IMR-90 (cell line): ENCODE measurements at regions not wholly inside any gene's neighbourhood (a gene's known extent, or its start where the extent isn't known, plus 50 kb on each side); places are given as distances from the start of the nearest gene placed in this dataset.

Experiments
- ATAC-seq: fragments of 200-7000 bp; cut with Tn5 transposase; 2 replicates; pipeline ENCODE4 v1.9.1; 2020; ENCODE audit warnings: low read depth, mild to moderate bottlenecking, moderate library complexity
- BruUV-seq: library from RNA; stranded (reverse); fragments of 400-500 nt; replicated peaks from 2 replicates; lab custom pipeline; 2021; lab: Mats Ljungman, UMichigan
- CTCF ChIA-PET: fragments of 300-600 bp; formaldehyde crosslinking; extraction: SDS; loops from one replicate; lab custom pipeline; 2021; ENCODE audit warnings: antibody characterized with exemption; lab: Yijun Ruan, JAX
- POLR2A ChIA-PET: fragments of 300-600 bp; sonication (Branson Sonifier 250); formaldehyde crosslinking; loops from one replicate; lab custom pipeline; 2022; ENCODE audit warnings: antibody characterized with exemption; ENCODE audit not compliant: unreplicated experiment; lab: Charles Lee
- DNase-seq: peaks from one replicate; pipeline ENCODE4 v3.0.0; 2013
- H2AFZ ChIP-seq: replicated peaks from 2 replicates; pipeline ENCODE3; 2013; ENCODE audit warnings: low read length, mild to moderate bottlenecking; ENCODE audit not compliant: poor library complexity
- H2AK5ac ChIP-seq: 2 replicates; pipeline ENCODE4 v1.6.1; 2013; ENCODE audit warnings: low read depth, low read length, inconsistent platforms
- H2AK9ac ChIP-seq: replicated peaks from 2 replicates; pipeline ENCODE3; 2013; ENCODE audit warnings: mild to moderate bottlenecking, low read depth, low read length, moderate library complexity; ENCODE audit not compliant: poor library complexity
- H2BK120ac ChIP-seq: 2 replicates; pipeline ENCODE4 v1.6.1; 2013; ENCODE audit warnings: low read depth, low read length, inconsistent platforms
- H2BK15ac ChIP-seq: 3 replicates; pipeline ENCODE4 v1.6.1; 2013; ENCODE audit warnings: low read depth, low read length, inconsistent platforms
- H2BK20ac ChIP-seq: 2 replicates; pipeline ENCODE4 v1.6.1; 2013; ENCODE audit warnings: low read depth, mild to moderate bottlenecking, inconsistent platforms, low read length, moderate library complexity
- H2BK5ac ChIP-seq: 2 replicates; pipeline ENCODE4 v1.6.1; 2013; ENCODE audit warnings: mild to moderate bottlenecking, low read depth, low read length, inconsistent platforms; ENCODE audit not compliant: poor library complexity, severe bottlenecking
- H3K14ac ChIP-seq: replicated peaks from 2 replicates; pipeline ENCODE4 v1.6.1; 2013; ENCODE audit warnings: low read depth, low read length, inconsistent platforms
- H3K18ac ChIP-seq: 2 replicates; pipeline ENCODE4 v1.6.1; 2013; ENCODE audit warnings: low read depth, low read length, control low read depth
- H3K23ac ChIP-seq: 2 replicates; pipeline ENCODE4 v1.6.1; 2013; ENCODE audit warnings: low read depth, low read length, inconsistent platforms
- H3K27ac ChIP-seq: 2 replicates; pipeline ENCODE4 v1.5.1; 2013; ENCODE audit warnings: mild to moderate bottlenecking, control low read depth, low read length; ENCODE audit not compliant: insufficient read depth
- H3K27me3 ChIP-seq: 2 replicates; pipeline ENCODE4 v1.6.1; 2013; ENCODE audit warnings: low read length; ENCODE audit not compliant: control insufficient read depth, insufficient read depth
- H3K36me3 ChIP-seq: 2 replicates; pipeline ENCODE4 v1.6.1; 2013; ENCODE audit warnings: low read length, mixed read lengths; ENCODE audit not compliant: control insufficient read depth, insufficient read depth
- H3K4ac ChIP-seq: 2 replicates; pipeline ENCODE4 v1.6.1; 2013; ENCODE audit warnings: low read depth, low read length, inconsistent platforms
- H3K4me1 ChIP-seq: 2 replicates; pipeline ENCODE4 v1.6.1; 2013; ENCODE audit warnings: low read length, mixed read lengths; ENCODE audit not compliant: control insufficient read depth, insufficient read depth
- H3K4me2 ChIP-seq: 2 replicates; pipeline ENCODE4 v1.6.1; 2013; ENCODE audit warnings: low read depth, mild to moderate bottlenecking, control low read depth, low read length, moderate library complexity
- H3K4me3 ChIP-seq: 2 replicates; pipeline ENCODE4 v1.5.1; 2013; ENCODE audit warnings: low read depth, mild to moderate bottlenecking, control low read depth, low read length, moderate library complexity; ENCODE audit not compliant: insufficient read depth
- H3K56ac ChIP-seq: 2 replicates; pipeline ENCODE4 v1.6.1; 2013; ENCODE audit warnings: low read length, inconsistent platforms; ENCODE audit not compliant: insufficient read depth; ENCODE audit errors: extremely low read depth
- H3K79me1 ChIP-seq, 2 experiments: 2 replicates each; pipeline ENCODE4 v1.6.1; 2013; ENCODE audit warnings: low read length in 2 of 2, inconsistent platforms in 1 of 2, low read depth in 1 of 2
- H3K9ac ChIP-seq: 2 replicates; pipeline ENCODE4 v1.6.1; 2013; ENCODE audit warnings: low read depth, low read length, control low read depth
- H3K9me1 ChIP-seq: 2 replicates; pipeline ENCODE4 v1.6.1; 2013; ENCODE audit warnings: low read length, inconsistent platforms; ENCODE audit not compliant: insufficient read depth
- H3K9me3 ChIP-seq: 2 replicates; pipeline ENCODE4 v1.6.1; 2013; ENCODE audit warnings: low read length; ENCODE audit not compliant: control insufficient read depth, insufficient read depth
- H4K20me1 ChIP-seq: 2 replicates; pipeline ENCODE4 v1.6.1; 2013; ENCODE audit warnings: low read length, inconsistent platforms; ENCODE audit not compliant: insufficient read depth
- H4K5ac ChIP-seq: 2 replicates; pipeline ENCODE4 v1.6.1; 2013; ENCODE audit warnings: mild to moderate bottlenecking, low read depth, low read length, control low read depth
- H4K8ac ChIP-seq, 2 experiments: 2 replicates each; pipeline ENCODE4 v1.6.1; 2013; ENCODE audit warnings: low read depth in 2 of 2, low read length in 2 of 2, control low read depth in 1 of 2, inconsistent platforms in 1 of 2
- H4K91ac ChIP-seq: 2 replicates; pipeline ENCODE4 v1.6.1; 2013; ENCODE audit warnings: low read depth, low read length, inconsistent platforms; ENCODE audit not compliant: insufficient read depth
- CEBPB ChIP-seq: IDR thresholded peaks from 2 replicates; pipeline ENCODE4 v1.6.1; 2012; ENCODE audit warnings: low read depth, low read length, improper control_type of control experiment
- CTCF ChIP-seq: conservative IDR thresholded peaks from 2 replicates; pipeline ENCODE4 v1.5.1; 2012; ENCODE audit warnings: mild to moderate bottlenecking, low read depth, low read length, improper control_type of control experiment
- ELK1 ChIP-seq: fragments of 150-350 bp; IDR thresholded peaks from 2 replicates; pipeline ENCODE4 v1.6.1; 2016; ENCODE audit warnings: low read depth, mild to moderate bottlenecking, low read length, moderate library complexity, borderline replicate concordance
- FOS ChIP-seq: fragments of 150-350 bp; IDR thresholded peaks from 2 replicates; pipeline ENCODE4 v1.6.1; 2016; ENCODE audit warnings: low read depth, low read length
- NFE2L2 ChIP-seq: fragments of 150-350 bp; IDR thresholded peaks from 2 replicates; pipeline ENCODE4 v1.6.1; 2016; ENCODE audit warnings: low read depth, mild to moderate bottlenecking, low read length
- POLR2A ChIP-seq: IDR thresholded peaks from 2 replicates; pipeline ENCODE4 v1.6.1; 2012; ENCODE audit warnings: mild to moderate bottlenecking, low read depth, low read length
- RAD21 ChIP-seq: IDR thresholded peaks from 2 replicates; pipeline ENCODE4 v1.6.1; 2012; ENCODE audit warnings: low read length, improper control_type of control experiment
- WGBS, 2 experiments: methylation state at CpG; one replicate each; pipeline versions ENCODE4 v1.1.5 to v1.1.7; 2013; ENCODE audit warnings: missing lambda C conversion rate in 2 of 2; ENCODE audit not compliant: insufficient read length in 1 of 2; ENCODE audit errors: extremely low coverage in 2 of 2; 5-methylcytosine and 5-hydroxymethylcytosine counted together
- dilution Hi-C: fragments of 300-500 bp; cut with HindIII; formaldehyde crosslinking; loops from one replicate; pipeline ENCODE4 v1.14.3; 2018; ENCODE audit warnings: low sequenced_read_pairs; ENCODE audit not compliant: unreplicated experiment
- in situ Hi-C: fragments of 300-500 bp; cut with MboI; formaldehyde crosslinking; loops from 3 replicates; pipeline ENCODE4 v1.14.3; 2019; ENCODE audit warnings: low sequenced_read_pairs, inconsistent platforms, mixed read lengths
- intact Hi-C: fragments of 100-400 bp; cut with micrococcal nuclease; formaldehyde crosslinking; loops from 2 replicates; pipeline ENCODE4 v1.10.0; 2022

GRCh38 chr10:128364631-128365030, 238.4 kb upstream of the MKI67 start:
- dilution Hi-C loops (no loop called here), intact Hi-C loops (no loop called here), in situ Hi-C loops (no loop called here)
- BruUV-seq = no TSS peak
- Histone ChIP-seq H2AFZ (no peak overlapping the region), H3K18ac (no peak overlapping the region), H3K4me3 (no peak overlapping the region), H3K4ac (no peak overlapping the region), H3K56ac (no peak overlapping the region), H2AK5ac (no peak overlapping the region), H3K9ac (no peak overlapping the region), H4K91ac (no peak overlapping the region), H3K14ac (no peak overlapping the region), H3K36me3 (no peaks in the 10 kb centered on the region), H3K23ac (no peak overlapping the region), H4K20me1 (no peaks in the 10 kb centered on the region), H2BK15ac (no peak overlapping the region), H2BK5ac (no peak overlapping the region), H4K5ac (no peak overlapping the region), H3K4me2 (no peak overlapping the region), H2BK120ac (no peak overlapping the region), H4K8ac (no peak overlapping the region), H2BK20ac (no peak overlapping the region), H3K27me3 (no peaks in the 10 kb centered on the region), H3K4me1 (no peaks in the 10 kb centered on the region), H2AK9ac (no peak overlapping the region), H3K27ac (no peak overlapping the region), H3K9me3 (peaks cover 55% of the 10 kb centered on the region), H3K79me1 (no peaks in the 10 kb centered on the region), H3K9me1 (no peaks in the 10 kb centered on the region)
- WGBS, 2 experiments = 33% methylated on average over 1 of the region's 3 CpGs; no CpG with 5 or more reads in 1 of the 2 experiments
- TF ChIP-seq CEBPB = no peak
- no peak for TF ChIP-seq NFE2L2
- no peak for TF ChIP-seq CTCF
- TF ChIP-seq ELK1 = no peak
- no peak for TF ChIP-seq RAD21
- TF ChIP-seq POLR2A = no peak
- no peak for TF ChIP-seq FOS
- no peak for DNase-seq
- POLR2A ChIA-PET = no interaction called here
- ATAC-seq = no peak
- CTCF ChIA-PET = no interaction called here
